ENCODE measurements at regions not wholly inside any gene's neighbourhood (a gene's known extent, or its start where the extent isn't known, plus 50 kb on each side); places are given as distances from the start of the nearest gene placed in this dataset.
"Not testable (repeated sequence)": the region's sequence is repeated elsewhere in the genome, so short reads cannot be mapped to it uniquely, and the experiment has no call there.

DNA sequence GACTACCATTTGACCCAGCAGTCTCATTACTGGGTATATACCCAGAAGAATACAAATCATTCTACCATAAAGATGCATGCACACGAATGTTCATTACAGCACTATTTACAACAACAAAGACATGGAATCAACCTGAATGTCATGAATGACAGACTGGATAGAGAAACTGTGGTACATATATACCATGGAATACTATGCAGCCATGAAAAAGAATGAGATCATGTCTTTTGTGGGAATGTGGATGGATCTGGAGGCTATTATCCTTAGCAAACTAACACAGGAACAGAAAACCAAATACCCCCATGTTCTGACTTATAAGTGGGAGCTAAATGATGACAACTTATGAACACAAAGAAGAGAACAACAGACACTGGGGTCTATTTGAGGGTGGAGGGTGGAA, 102.7 kb downstream of the SOX3 start:
- TF ChIP-seq, protein P1, sequence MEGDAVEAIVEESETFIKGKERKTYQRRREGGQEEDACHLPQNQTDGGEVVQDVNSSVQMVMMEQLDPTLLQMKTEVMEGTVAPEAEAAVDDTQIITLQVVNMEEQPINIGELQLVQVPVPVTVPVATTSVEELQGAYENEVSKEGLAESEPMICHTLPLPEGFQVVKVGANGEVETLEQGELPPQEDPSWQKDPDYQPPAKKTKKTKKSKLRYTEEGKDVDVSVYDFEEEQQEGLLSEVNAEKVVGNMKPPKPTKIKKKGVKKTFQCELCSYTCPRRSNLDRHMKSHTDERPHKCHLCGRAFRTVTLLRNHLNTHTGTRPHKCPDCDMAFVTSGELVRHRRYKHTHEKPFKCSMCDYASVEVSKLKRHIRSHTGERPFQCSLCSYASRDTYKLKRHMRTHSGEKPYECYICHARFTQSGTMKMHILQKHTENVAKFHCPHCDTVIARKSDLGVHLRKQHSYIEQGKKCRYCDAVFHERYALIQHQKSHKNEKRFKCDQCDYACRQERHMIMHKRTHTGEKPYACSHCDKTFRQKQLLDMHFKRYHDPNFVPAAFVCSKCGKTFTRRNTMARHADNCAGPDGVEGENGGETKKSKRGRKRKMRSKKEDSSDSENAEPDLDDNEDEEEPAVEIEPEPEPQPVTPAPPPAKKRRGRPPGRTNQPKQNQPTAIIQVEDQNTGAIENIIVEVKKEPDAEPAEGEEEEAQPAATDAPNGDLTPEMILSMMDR (IDR thresholded peaks at IDR 0.05) = not testable (repeated sequence)
- TF ChIP-seq POLR2A (IDR thresholded peaks at IDR 0.05) = not testable (repeated sequence)

Data from esophagus squamous epithelium (tissue), 4 donors.